Neural cell (in vitro differentiated cells): ENCODE measurements at regions not wholly inside any gene's neighbourhood (a gene's known extent, or its start where the extent isn't known, plus 50 kb on each side); places are given as distances from the start of the nearest gene placed in this dataset.

Source experiments
- H2AFZ ChIP-seq: fragments of 200-600, 300-800 bp; sonication (generic), shearing (Covaris generic); 2 replicates; pipeline ENCODE4 v1.6.0; 2014; ENCODE audit warnings: low read depth, mild to moderate bottlenecking, antibody characterized with exemption, low read length, moderate library complexity
- H3F3A ChIP-seq: fragments of 200-600 bp; shearing (Covaris generic); 2 replicates; pipeline ENCODE4 v1.6.1; 2016; ENCODE audit warnings: mild to moderate bottlenecking, moderate library complexity, mixed read lengths, antibody characterized with exemption, low read length; ENCODE audit not compliant: insufficient read depth, poor library complexity, severe bottlenecking
- H3K27ac ChIP-seq: fragments of 200-600, 300-800 bp; sonication (generic), shearing (Covaris generic); 2 replicates; pipeline ENCODE4 v1.5.1; 2014; ENCODE audit warnings: mild to moderate bottlenecking, low read length, moderate library complexity
- H3K27me3 ChIP-seq: fragments of 300-800, 200-600 bp; sonication (generic), shearing (Covaris generic); 2 replicates; pipeline ENCODE4 v1.6.0; 2014; ENCODE audit warnings: mild to moderate bottlenecking, low read depth, low read length, moderate library complexity; ENCODE audit not compliant: insufficient read depth
- H3K36me3 ChIP-seq: fragments of 300-800, 200-600 bp; sonication (generic), shearing (Covaris generic); 2 replicates; pipeline ENCODE4 v1.5.1; 2014; ENCODE audit warnings: mild to moderate bottlenecking, antibody characterized with exemption, low read length, moderate library complexity; ENCODE audit not compliant: insufficient read depth
- H3K4me2 ChIP-seq: fragments of 300-800, 200-600 bp; sonication (generic), shearing (Covaris generic); 2 replicates; pipeline ENCODE4 v1.6.0; 2014; ENCODE audit warnings: mild to moderate bottlenecking, low read length
- H3K4me3 ChIP-seq: fragments of 300-800, 200-600 bp; sonication (generic), shearing (Covaris generic); 2 replicates; pipeline ENCODE4 v1.5.1; 2014; ENCODE audit warnings: mild to moderate bottlenecking, low read length, moderate library complexity
- H3K79me2 ChIP-seq: fragments of 200-600 bp; shearing (Covaris generic); replicated peaks from 2 replicates; pipeline ENCODE4 v1.6.0; 2014; ENCODE audit warnings: mild to moderate bottlenecking, low read length, moderate library complexity; ENCODE audit not compliant: insufficient read depth
- H3K9ac ChIP-seq: fragments of 300-800, 200-600 bp; sonication (generic), shearing (Covaris generic); 2 replicates; pipeline ENCODE4 v1.6.1; 2016; ENCODE audit warnings: mild to moderate bottlenecking, low read length, mixed read lengths
- H3K9me2 ChIP-seq: fragments of 200-600 bp; shearing (Covaris generic); 2 replicates; pipeline ENCODE4 v1.6.1; 2016; ENCODE audit warnings: mild to moderate bottlenecking, low read length, mixed read lengths; ENCODE audit not compliant: insufficient read depth
- H3K9me3 ChIP-seq: fragments of 200-600, 300-800 bp; sonication (generic), shearing (Covaris generic); 2 replicates; pipeline ENCODE4 v1.6.1; 2016; ENCODE audit warnings: mild to moderate bottlenecking, mixed run types, low read length, moderate library complexity, mixed read lengths
- H4K20me1 ChIP-seq: fragments of 200-600 bp; shearing (Covaris generic); 2 replicates; pipeline ENCODE4 v1.6.1; 2016; ENCODE audit warnings: mild to moderate bottlenecking, mixed run types; ENCODE audit not compliant: insufficient read depth
- EP300 ChIP-seq: fragments of 450-650 bp; conservative IDR thresholded peaks from 2 replicates; pipeline ENCODE4 v1.6.1; 2014; ENCODE audit warnings: antibody characterized with exemption, mild to moderate bottlenecking, moderate library complexity; ENCODE audit not compliant: poor library complexity, severe bottlenecking
- EZH2 ChIP-seq: fragments of 200-600, 300-800 bp; shearing (Covaris generic), sonication (generic); IDR thresholded peaks from 2 replicates; pipeline ENCODE4 v1.6.1; 2014; ENCODE audit warnings: antibody characterized with exemption, low read length, borderline replicate concordance, mild to moderate bottlenecking; ENCODE audit not compliant: insufficient read depth, poor library complexity, severe bottlenecking
- MXI1 ChIP-seq: fragments of 450-650 bp; conservative IDR thresholded peaks from 2 replicates; pipeline ENCODE4 v1.6.1; 2014; ENCODE audit warnings: antibody characterized with exemption, mild to moderate bottlenecking; ENCODE audit not compliant: poor library complexity, severe bottlenecking
- POLR2AphosphoS5 ChIP-seq: IDR thresholded peaks from 2 replicates; pipeline ENCODE4 v1.6.1; 2012
- RAD21 ChIP-seq: fragments of 450-650 bp; conservative IDR thresholded peaks from 2 replicates; pipeline ENCODE4 v1.6.1; 2014; ENCODE audit warnings: antibody characterized with exemption, mild to moderate bottlenecking, moderate library complexity
- SMC3 ChIP-seq: fragments of 450-650 bp; conservative IDR thresholded peaks from 2 replicates; pipeline ENCODE4 v1.6.1; 2014; ENCODE audit warnings: antibody characterized with exemption, mild to moderate bottlenecking, moderate library complexity; ENCODE audit not compliant: poor library complexity
- TAF1 ChIP-seq: IDR thresholded peaks from 2 replicates; pipeline ENCODE4 v1.6.1; 2012; ENCODE audit warnings: low read depth
- TF ChIP-seq, protein P1 (sequence below): fragments of 450-650 bp; IDR thresholded peaks from 2 replicates; pipeline ENCODE4 v1.5.1; 2014; ENCODE audit warnings: antibody characterized with exemption, mild to moderate bottlenecking, moderate library complexity; ENCODE audit not compliant: poor library complexity, severe bottlenecking
- TF ChIP-seq, protein P2 (sequence below): IDR thresholded peaks from 2 replicates; pipeline ENCODE4 v1.6.1; 2012; ENCODE audit warnings: borderline replicate concordance

DNA sequence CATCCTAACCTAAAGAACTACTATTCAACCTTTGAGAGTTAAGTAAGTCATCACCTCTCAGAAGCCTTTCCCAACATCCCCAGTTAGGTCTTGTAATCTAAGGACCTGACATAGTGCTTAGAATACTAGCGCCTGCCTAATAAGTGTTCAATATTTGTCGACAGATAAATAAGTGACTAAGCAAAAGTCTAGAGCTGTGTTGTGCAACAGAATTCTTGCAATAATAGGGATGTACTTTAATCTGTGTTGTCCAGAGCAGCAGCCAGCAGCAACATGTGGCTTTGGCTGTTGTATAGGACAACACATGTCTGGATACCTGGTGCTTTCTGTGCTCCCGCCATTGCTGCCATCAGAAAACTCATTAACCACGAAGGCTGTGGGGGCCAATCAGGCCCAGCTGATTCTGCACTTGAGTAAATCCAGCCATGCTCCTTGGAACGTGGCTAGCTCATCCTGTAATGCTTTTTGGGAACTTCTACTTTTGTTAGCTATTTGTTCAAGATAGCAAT, 66.8 kb upstream of the NTM start:
- Histone ChIP-seq H3F3A (no peaks in the 10 kb centered on the region), H3K4me3 (no peak overlapping the region), H3K27ac (no peak overlapping the region), H2AFZ (no peak overlapping the region), H3K36me3 (no peaks in the 10 kb centered on the region), H3K4me2 (no peak overlapping the region), H3K79me2 (no peaks in the 10 kb centered on the region), H3K27me3 (no peaks in the 10 kb centered on the region), H3K9me3 (no peaks in the 10 kb centered on the region), H4K20me1 (no peaks in the 10 kb centered on the region), H3K9ac (no peak overlapping the region), H3K9me2 (no peaks in the 10 kb centered on the region)
- no peak for TF ChIP-seq RAD21
- TF ChIP-seq POLR2AphosphoS5 = no peak
- TF ChIP-seq MXI1 = no peak
- TF ChIP-seq EZH2 = no peak
- no peak for TF ChIP-seq TAF1
- TF ChIP-seq, protein P1, sequence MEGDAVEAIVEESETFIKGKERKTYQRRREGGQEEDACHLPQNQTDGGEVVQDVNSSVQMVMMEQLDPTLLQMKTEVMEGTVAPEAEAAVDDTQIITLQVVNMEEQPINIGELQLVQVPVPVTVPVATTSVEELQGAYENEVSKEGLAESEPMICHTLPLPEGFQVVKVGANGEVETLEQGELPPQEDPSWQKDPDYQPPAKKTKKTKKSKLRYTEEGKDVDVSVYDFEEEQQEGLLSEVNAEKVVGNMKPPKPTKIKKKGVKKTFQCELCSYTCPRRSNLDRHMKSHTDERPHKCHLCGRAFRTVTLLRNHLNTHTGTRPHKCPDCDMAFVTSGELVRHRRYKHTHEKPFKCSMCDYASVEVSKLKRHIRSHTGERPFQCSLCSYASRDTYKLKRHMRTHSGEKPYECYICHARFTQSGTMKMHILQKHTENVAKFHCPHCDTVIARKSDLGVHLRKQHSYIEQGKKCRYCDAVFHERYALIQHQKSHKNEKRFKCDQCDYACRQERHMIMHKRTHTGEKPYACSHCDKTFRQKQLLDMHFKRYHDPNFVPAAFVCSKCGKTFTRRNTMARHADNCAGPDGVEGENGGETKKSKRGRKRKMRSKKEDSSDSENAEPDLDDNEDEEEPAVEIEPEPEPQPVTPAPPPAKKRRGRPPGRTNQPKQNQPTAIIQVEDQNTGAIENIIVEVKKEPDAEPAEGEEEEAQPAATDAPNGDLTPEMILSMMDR = no peak
- TF ChIP-seq SMC3 = no peak
- TF ChIP-seq, protein P2, sequence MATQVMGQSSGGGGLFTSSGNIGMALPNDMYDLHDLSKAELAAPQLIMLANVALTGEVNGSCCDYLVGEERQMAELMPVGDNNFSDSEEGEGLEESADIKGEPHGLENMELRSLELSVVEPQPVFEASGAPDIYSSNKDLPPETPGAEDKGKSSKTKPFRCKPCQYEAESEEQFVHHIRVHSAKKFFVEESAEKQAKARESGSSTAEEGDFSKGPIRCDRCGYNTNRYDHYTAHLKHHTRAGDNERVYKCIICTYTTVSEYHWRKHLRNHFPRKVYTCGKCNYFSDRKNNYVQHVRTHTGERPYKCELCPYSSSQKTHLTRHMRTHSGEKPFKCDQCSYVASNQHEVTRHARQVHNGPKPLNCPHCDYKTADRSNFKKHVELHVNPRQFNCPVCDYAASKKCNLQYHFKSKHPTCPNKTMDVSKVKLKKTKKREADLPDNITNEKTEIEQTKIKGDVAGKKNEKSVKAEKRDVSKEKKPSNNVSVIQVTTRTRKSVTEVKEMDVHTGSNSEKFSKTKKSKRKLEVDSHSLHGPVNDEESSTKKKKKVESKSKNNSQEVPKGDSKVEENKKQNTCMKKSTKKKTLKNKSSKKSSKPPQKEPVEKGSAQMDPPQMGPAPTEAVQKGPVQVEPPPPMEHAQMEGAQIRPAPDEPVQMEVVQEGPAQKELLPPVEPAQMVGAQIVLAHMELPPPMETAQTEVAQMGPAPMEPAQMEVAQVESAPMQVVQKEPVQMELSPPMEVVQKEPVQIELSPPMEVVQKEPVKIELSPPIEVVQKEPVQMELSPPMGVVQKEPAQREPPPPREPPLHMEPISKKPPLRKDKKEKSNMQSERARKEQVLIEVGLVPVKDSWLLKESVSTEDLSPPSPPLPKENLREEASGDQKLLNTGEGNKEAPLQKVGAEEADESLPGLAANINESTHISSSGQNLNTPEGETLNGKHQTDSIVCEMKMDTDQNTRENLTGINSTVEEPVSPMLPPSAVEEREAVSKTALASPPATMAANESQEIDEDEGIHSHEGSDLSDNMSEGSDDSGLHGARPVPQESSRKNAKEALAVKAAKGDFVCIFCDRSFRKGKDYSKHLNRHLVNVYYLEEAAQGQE = no peak

GRCh38 chr11:131305005-131305404, 65.4 kb upstream of the NTM start:
- TF ChIP-seq, protein P2 = no peak
- TF ChIP-seq TAF1 = no peak
- no peak for TF ChIP-seq SMC3
- no peak for TF ChIP-seq POLR2AphosphoS5
- no peak for TF ChIP-seq EZH2
- no peak for TF ChIP-seq RAD21
- no peak for TF ChIP-seq EP300
- TF ChIP-seq, protein P1 = no peak
- no peak for TF ChIP-seq MXI1
- no peak overlapping the region for H3K27ac ChIP-seq

More at GRCh38 chr11:131305005-131305404, 65.4 kb upstream of the NTM start:
- no peak overlapping the region for H3K4me3 ChIP-seq
- H3K9me3 ChIP-seq = no peaks in the 10 kb centered on the region
- no peaks in the 10 kb centered on the region for H3F3A ChIP-seq
- no peak overlapping the region for H3K9ac ChIP-seq
- H2AFZ ChIP-seq = no peak overlapping the region
- H3K27me3 ChIP-seq = no peaks in the 10 kb centered on the region
- no peaks in the 10 kb centered on the region for H4K20me1 ChIP-seq
- H3K79me2 ChIP-seq = no peaks in the 10 kb centered on the region
- no peaks in the 10 kb centered on the region for H3K9me2 ChIP-seq
- no peaks in the 10 kb centered on the region for H3K36me3 ChIP-seq
- no peak overlapping the region for H3K4me2 ChIP-seq
